Ishikawa (cell line): ENCODE measurements at regions not wholly inside any gene's neighbourhood (a gene's known extent, or its start where the extent isn't known, plus 50 kb on each side); places are given as distances from the start of the nearest gene placed in this dataset.

Experiments
- CEBPB ChIP-seq: IDR thresholded peaks from 2 replicates; pipeline ENCODE4 v1.6.1; 2012
- CREB1 ChIP-seq: IDR thresholded peaks from 2 replicates; pipeline ENCODE4 v1.6.1; 2012; ENCODE audit warnings: low read depth
- EGR1 ChIP-seq: IDR thresholded peaks from 2 replicates; pipeline ENCODE4 v1.6.1; 2012
- EP300 ChIP-seq: IDR thresholded peaks from 2 replicates; pipeline ENCODE4 v1.6.1; 2012; ENCODE audit warnings: borderline replicate concordance
- FOXM1 ChIP-seq: IDR thresholded peaks from 2 replicates; pipeline ENCODE4 v1.6.1; 2012; ENCODE audit warnings: low read depth, borderline replicate concordance
- NFIC ChIP-seq: IDR thresholded peaks from 2 replicates; pipeline ENCODE4 v1.6.1; 2012
- RAD21 ChIP-seq: IDR thresholded peaks from 2 replicates; pipeline ENCODE4 v1.6.1; 2012; ENCODE audit warnings: low read depth
- TAF1 ChIP-seq: IDR thresholded peaks from 2 replicates; pipeline ENCODE4 v1.6.1; 2012; ENCODE audit warnings: low read depth, mild to moderate bottlenecking
- TCF12 ChIP-seq: IDR thresholded peaks from 2 replicates; pipeline ENCODE4 v1.6.1; 2012; ENCODE audit warnings: low read depth
- TEAD4 ChIP-seq: IDR thresholded peaks from 2 replicates; pipeline ENCODE4 v1.6.1; 2012
- YY1 ChIP-seq: IDR thresholded peaks from 2 replicates; pipeline ENCODE4 v1.6.1; 2012; ENCODE audit warnings: low read depth
- ZBTB7A ChIP-seq: IDR thresholded peaks from 2 replicates; pipeline ENCODE4 v1.6.1; 2012; ENCODE audit warnings: low read depth
- TF ChIP-seq, protein P1 (sequence below): IDR thresholded peaks from 2 replicates; pipeline ENCODE4 v1.6.1; 2012; ENCODE audit warnings: low read depth, mild to moderate bottlenecking
- TF ChIP-seq, protein P2 (sequence below): IDR thresholded peaks from 2 replicates; pipeline ENCODE4 v1.6.1; 2012
- TF ChIP-seq, protein P3 (sequence below): IDR thresholded peaks from 2 replicates; pipeline ENCODE4 v1.6.1; 2012

- TF ChIP-seq TAF1 (no peak), YY1 (no peak), EGR1 (no peak), CREB1 (no peak), EP300 (no peak), CEBPB (no peak), NFIC (no peak), TEAD4 (no peak), TCF12 (no peak), FOXM1 (no peak), ZBTB7A (no peak), RAD21 (no peak)
- TF ChIP-seq, protein P1, sequence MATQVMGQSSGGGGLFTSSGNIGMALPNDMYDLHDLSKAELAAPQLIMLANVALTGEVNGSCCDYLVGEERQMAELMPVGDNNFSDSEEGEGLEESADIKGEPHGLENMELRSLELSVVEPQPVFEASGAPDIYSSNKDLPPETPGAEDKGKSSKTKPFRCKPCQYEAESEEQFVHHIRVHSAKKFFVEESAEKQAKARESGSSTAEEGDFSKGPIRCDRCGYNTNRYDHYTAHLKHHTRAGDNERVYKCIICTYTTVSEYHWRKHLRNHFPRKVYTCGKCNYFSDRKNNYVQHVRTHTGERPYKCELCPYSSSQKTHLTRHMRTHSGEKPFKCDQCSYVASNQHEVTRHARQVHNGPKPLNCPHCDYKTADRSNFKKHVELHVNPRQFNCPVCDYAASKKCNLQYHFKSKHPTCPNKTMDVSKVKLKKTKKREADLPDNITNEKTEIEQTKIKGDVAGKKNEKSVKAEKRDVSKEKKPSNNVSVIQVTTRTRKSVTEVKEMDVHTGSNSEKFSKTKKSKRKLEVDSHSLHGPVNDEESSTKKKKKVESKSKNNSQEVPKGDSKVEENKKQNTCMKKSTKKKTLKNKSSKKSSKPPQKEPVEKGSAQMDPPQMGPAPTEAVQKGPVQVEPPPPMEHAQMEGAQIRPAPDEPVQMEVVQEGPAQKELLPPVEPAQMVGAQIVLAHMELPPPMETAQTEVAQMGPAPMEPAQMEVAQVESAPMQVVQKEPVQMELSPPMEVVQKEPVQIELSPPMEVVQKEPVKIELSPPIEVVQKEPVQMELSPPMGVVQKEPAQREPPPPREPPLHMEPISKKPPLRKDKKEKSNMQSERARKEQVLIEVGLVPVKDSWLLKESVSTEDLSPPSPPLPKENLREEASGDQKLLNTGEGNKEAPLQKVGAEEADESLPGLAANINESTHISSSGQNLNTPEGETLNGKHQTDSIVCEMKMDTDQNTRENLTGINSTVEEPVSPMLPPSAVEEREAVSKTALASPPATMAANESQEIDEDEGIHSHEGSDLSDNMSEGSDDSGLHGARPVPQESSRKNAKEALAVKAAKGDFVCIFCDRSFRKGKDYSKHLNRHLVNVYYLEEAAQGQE: no peak
- TF ChIP-seq, protein P2, sequence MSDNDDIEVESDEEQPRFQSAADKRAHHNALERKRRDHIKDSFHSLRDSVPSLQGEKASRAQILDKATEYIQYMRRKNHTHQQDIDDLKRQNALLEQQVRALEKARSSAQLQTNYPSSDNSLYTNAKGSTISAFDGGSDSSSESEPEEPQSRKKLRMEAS: no peak
- TF ChIP-seq, protein P3, sequence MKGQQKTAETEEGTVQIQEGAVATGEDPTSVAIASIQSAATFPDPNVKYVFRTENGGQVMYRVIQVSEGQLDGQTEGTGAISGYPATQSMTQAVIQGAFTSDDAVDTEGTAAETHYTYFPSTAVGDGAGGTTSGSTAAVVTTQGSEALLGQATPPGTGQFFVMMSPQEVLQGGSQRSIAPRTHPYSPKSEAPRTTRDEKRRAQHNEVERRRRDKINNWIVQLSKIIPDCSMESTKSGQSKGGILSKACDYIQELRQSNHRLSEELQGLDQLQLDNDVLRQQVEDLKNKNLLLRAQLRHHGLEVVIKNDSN: no peak
Measured at GRCh38 chr2:129438501-129439057, 540.9 kb upstream of the RAB6C start.

DNA sequence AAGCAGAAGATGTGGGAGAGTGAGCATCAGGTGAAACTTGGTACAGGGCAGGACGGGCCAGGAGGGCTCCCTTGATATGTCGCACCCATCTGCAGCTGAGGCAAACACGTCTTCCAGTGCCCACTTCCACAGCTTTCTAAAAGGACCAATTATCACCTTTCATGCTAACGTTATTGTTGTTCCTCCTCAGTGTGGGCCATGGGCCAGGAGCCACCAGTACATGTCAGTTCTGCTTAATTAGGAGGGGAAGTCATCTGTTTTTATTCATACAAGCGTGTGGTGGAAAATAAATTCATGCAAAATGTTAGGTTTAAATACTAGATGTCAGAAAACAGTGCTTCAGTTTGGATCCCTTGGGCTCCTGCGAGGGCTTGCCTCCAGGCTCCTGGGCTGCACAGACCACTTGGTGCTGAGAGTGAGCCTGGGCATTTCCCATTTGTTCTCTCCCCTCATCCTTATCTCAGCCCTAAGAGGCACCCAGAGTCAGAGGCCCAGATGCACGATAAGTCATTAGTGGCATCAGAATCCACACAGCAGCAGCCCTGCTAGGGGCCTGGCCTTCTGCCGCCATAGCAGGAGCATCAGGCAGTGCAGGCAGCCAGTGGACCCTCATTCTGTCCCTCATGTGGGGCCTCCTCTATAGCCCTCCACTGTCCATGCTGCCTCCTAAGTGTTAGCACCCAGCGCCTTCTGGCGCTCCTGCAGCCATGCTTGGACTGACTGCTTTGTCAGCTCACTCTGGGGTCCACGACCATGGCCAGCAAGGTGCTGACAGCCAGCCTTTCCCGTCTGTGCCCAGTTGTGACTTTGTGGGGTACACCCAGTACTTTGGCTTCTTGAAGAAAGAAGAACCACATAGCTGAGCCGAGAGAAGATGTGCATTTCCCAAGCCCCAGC is 539.8 kb upstream of the RAB6C start:
- TF ChIP-seq YY1: no peak
- no peak for TF ChIP-seq TEAD4
- TF ChIP-seq, protein P2: no peak
- no peak for TF ChIP-seq EGR1
- no peak for TF ChIP-seq ZBTB7A
- TF ChIP-seq TAF1: no peak
- no peak for TF ChIP-seq EP300
- no peak for TF ChIP-seq TCF12
- TF ChIP-seq RAD21: no peak
- no peak for TF ChIP-seq CEBPB
- TF ChIP-seq CREB1: no peak
- TF ChIP-seq, protein P3: no peak
- TF ChIP-seq, protein P1: no peak
- no peak for TF ChIP-seq NFIC
- TF ChIP-seq FOXM1: no peak

DNA sequence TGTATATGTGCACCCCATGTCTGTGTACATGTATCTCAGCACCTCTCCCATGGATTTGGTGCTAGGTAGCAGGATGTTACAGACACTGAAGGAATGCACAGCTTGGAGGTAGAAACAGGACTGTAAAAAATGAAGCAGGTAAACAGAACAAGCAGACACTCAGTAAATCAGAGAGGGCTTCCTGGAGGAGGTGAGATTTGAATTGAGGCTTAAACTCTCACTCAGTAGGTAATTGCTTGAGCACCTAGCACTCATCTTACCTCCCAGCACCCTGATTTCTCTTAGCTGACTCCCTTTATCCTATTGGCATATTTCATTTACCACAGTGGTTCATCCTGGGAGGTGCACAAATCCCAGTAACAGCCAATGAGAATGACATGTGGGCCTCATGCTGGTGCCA is 537.9 kb upstream of the RAB6C start:
- TF ChIP-seq EGR1 (no peak), TAF1 (no peak), TEAD4 (no peak), YY1 (no peak), ZBTB7A (no peak), CREB1 (no peak), TCF12 (no peak), RAD21 (no peak), FOXM1 (no peak), EP300 (no peak), NFIC (no peak)
- TF ChIP-seq, protein P1: no peak
- TF ChIP-seq, protein P3: no peak
- TF ChIP-seq, protein P2: no peak
